ENCODE measurements at regions not wholly inside any gene's neighbourhood (a gene's known extent, or its start where the extent isn't known, plus 50 kb on each side); places are given as distances from the start of the nearest gene placed in this dataset.
"Not testable (repeated sequence)": the region's sequence is repeated elsewhere in the genome, so short reads cannot be mapped to it uniquely, and the experiment has no call there.

DNA sequence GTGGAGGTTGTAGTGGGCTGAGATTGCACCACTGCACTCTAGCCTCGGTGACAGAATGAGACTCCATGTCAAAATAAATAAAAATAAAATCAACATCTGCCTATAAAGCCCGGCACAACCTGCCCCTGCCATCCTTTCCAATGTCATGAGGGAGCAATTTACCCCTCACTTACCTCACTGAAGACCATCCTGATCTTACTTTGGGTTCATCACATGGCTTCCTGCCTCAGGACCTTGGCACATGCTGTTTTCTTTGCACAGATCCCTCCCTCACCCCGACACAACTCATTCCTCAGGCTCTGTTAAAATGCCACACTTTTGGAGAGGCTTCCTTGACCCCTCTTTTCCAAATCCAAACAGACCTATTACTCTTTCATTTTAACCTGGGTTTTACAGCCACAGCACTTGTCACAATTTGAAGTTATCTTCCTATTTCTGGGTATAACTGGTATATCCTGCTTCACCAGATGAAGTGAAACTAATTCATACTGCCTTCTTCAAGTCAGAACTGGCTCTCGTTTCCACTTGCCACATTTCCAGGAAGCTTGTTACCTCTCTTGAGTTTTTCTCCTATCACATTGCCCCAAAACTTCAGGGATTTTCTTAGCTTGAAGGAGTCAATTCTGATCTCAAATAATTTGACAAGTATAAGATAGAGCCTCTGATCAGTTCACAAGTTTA lies 69.3 kb upstream of the PARD3 start:
- DNase-seq (ENCODE audit: low read depth): no peak
- in situ Hi-C loops (cut with HindIII; ENCODE audit: low pct_unique_long_range_greater_than_20kb, low sequenced_read_pairs): no loop called here

DNA sequence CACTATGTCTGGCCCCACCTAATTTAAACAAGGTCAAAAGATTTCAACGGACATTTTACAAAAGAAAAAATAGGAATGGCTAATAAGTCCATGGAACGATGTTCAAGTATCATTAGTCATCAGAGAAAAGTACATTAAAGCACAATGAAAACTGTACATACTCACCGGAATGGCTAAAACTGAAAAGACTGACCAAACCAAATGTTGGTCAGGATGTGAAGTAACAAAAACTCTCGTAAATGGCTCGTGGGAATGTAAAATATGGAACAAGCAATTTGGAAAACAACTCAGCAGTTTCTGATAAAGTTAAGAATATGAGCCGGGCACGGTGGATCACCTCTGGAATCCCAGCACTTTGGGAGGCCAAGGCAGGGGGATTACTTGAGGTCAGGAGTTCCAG lies 65.7 kb upstream of the PARD3 start:
- in situ Hi-C loops (cut with HindIII; ENCODE audit: low pct_unique_long_range_greater_than_20kb, low sequenced_read_pairs): no loop called here

GRCh38 chr10:34878651-34879050 lies 63.6 kb upstream of the PARD3 start:
- DNase-seq (ENCODE audit: low read depth); in situ Hi-C loops (cut with HindIII; ENCODE audit: low pct_unique_long_range_greater_than_20kb, low sequenced_read_pairs): not testable (repeated sequence)

More for the DNA sequence above, 65.7 kb upstream of the PARD3 start:
- no peak for DNase-seq (ENCODE audit: low read depth)

DNA sequence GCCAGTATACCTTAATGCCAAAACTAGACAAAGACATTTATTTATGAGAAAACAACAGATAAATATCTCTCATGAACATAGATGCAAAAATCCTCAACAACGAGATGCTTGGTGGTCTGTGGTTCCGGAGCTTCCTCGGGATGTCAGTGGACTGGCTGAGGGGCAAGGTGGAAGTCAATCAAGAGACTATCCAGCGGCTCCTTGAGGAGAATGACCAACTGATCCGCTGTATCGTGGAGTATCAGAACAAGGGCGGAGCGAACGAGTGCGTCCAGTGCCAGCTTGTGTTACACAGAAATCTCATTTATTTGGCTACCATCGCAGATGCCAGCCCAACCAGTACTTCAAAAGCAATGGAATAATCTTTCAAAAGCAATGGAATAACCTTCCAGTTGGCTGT lies 60.0 kb upstream of the PARD3 start:
- in situ Hi-C loops (cut with HindIII; ENCODE audit: low pct_unique_long_range_greater_than_20kb, low sequenced_read_pairs): no loop called here
- no peak for DNase-seq (ENCODE audit: low read depth)

DNA sequence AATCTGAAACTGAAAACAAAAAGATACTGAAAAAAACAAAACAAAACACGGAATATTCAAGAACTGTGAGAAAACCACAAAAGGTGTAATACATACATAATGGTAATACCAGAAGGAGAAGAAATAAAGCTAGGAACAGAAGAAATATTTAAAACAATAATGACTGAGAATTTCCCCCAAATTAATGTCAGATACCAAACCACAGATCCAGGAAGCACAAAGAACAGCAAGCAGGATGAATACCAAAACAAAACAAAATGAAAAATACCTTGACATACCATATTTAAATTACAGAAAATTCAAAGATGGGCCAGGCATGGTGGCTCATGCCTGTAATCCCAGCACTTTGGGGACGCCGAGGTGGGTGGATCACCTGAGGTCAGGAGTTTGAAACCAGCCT lies 57.7 kb upstream of the PARD3 start:
- in situ Hi-C loops (cut with HindIII; ENCODE audit: low pct_unique_long_range_greater_than_20kb, low sequenced_read_pairs): no loop called here
- DNase-seq (ENCODE audit: low read depth): no peak

GRCh38 chr10:34869135-34869836 lies 54.2 kb upstream of the PARD3 start:
- in situ Hi-C loops (cut with HindIII; ENCODE audit: low pct_unique_long_range_greater_than_20kb, low sequenced_read_pairs): no loop called here
- no peak for DNase-seq (ENCODE audit: low read depth)

DNA sequence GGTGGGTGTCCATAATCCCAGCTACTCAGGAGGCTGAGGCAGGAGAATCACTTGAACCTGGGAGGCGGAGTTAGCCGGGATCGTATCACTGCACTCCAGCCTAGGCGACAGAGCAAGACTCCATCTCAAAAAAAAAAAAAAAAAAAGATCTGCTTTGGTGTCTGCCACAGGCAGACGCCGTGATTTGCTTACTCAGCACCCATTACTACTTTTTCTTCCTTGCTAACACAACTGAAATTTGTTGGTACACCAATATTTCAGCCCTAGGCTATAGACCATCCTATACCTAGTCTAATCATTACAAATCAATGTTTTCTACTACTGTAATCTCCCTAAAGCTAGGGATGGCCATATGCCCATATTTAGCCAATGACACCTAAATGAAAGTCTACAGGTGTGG lies 53.5 kb upstream of the PARD3 start:
- in situ Hi-C loops (cut with HindIII; ENCODE audit: low pct_unique_long_range_greater_than_20kb, low sequenced_read_pairs): no loop called here
- no peak for DNase-seq (ENCODE audit: low read depth)

DNA sequence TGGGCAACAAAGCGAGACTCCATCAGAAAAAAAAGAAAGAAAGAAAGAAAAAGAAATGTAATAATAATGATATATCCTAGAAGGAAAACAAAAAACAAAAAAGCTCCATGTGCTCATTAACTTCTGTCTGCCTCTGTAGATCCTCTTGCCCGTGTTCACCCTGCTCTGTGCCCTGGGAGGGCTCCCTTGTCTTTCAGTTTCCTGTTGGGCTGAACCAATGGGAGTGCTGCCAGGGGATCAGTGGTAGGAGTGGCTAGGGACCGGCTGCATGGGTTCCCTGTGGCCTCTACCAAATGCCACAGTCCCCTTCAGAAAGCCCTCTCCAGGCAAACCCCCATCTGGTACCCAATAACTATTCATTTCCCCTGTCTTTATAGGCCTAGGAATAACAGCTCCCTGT lies 51.8 kb upstream of the PARD3 start:
- no peak for DNase-seq (ENCODE audit: low read depth)

More for the DNA sequence above, 51.8 kb upstream of the PARD3 start:
- in situ Hi-C loops (cut with HindIII; ENCODE audit: low pct_unique_long_range_greater_than_20kb, low sequenced_read_pairs): no loop called here

Measured in Caki2 (cell line).